SK-N-SH treated with all-trans-retinoic acid at 6 μM for 48 hours (cell line): ENCODE measurements at regions not wholly inside any gene's neighbourhood (a gene's known extent, or its start where the extent isn't known, plus 50 kb on each side); places are given as distances from the start of the nearest gene placed in this dataset.

ENCODE experiments used
- ATAC-seq: fragments of 200-7000 bp; cut with Tn5 transposase; 3 replicates; pipeline ENCODE4 v1.9.1; 2020; ENCODE audit warnings: mild to moderate bottlenecking, moderate library complexity
- ARNTL ChIP-seq: fragments of 450-650 bp; formaldehyde crosslinking; IDR thresholded peaks from 2 replicates; pipeline ENCODE4 v1.5.0; 2020; ENCODE audit warnings: low read depth, mild to moderate bottlenecking, moderate library complexity, borderline replicate concordance
- ISL1 ChIP-seq: fragments of 250-450 bp; sonication (Bioruptor Pico); IDR thresholded peaks from 2 replicates; pipeline ENCODE4 v2.1.2; 2022; ENCODE audit warnings: mild to moderate bottlenecking, moderate library complexity
- OSR1 ChIP-seq: fragments of 250-450 bp; sonication (Bioruptor Pico); IDR thresholded peaks from 2 replicates; pipeline ENCODE4 v1.8.0; 2022; ENCODE audit warnings: moderate library complexity, mild to moderate bottlenecking, inconsistent platforms
- TCF4 ChIP-seq: fragments of 250-450 bp; sonication (Bioruptor Pico); IDR thresholded peaks from 2 replicates; pipeline ENCODE4 v1.8.0; 2021; ENCODE audit warnings: mild to moderate bottlenecking, moderate library complexity, borderline replicate concordance
- TOX ChIP-seq: fragments of 250-450 bp; sonication (Bioruptor Pico); IDR thresholded peaks from 2 replicates; pipeline ENCODE4 v1.8.0; 2021; ENCODE audit warnings: mild to moderate bottlenecking, moderate library complexity, borderline replicate concordance
- ZC3H10 ChIP-seq: fragments of 250-450 bp; sonication (Bioruptor Pico); IDR thresholded peaks from 2 replicates; pipeline ENCODE4 v1.5.1; 2021; ENCODE audit warnings: mild to moderate bottlenecking, moderate library complexity
- ZFP30 ChIP-seq: fragments of 450-650 bp; formaldehyde crosslinking; IDR thresholded peaks from 2 replicates; pipeline ENCODE4 v1.5.0; 2022; ENCODE audit warnings: mild to moderate bottlenecking, moderate library complexity
- ZNF565 ChIP-seq: fragments of 450-650 bp; formaldehyde crosslinking; conservative IDR thresholded peaks from 2 replicates; pipeline ENCODE4 v1.5.0; 2020; ENCODE audit warnings: low read depth, mild to moderate bottlenecking, moderate library complexity
- ZNF70 ChIP-seq: fragments of 450-650 bp; formaldehyde crosslinking; IDR thresholded peaks from 2 replicates; pipeline ENCODE4 v1.5.0; 2020; ENCODE audit warnings: mild to moderate bottlenecking, moderate library complexity
- ZNF8 ChIP-seq: fragments of 450-650 bp; formaldehyde crosslinking; IDR thresholded peaks from 2 replicates; pipeline ENCODE4 v1.5.0; 2020; ENCODE audit warnings: mild to moderate bottlenecking, moderate library complexity
- TF ChIP-seq, protein P1 (sequence below): fragments of 250-450 bp; sonication (Bioruptor Pico); IDR thresholded peaks from 2 replicates; pipeline ENCODE4 v1.8.0; 2021; ENCODE audit warnings: low read depth, mild to moderate bottlenecking, moderate library complexity, borderline replicate concordance
- TF ChIP-seq, protein P2 (sequence below): fragments of 250-450 bp; sonication (Bioruptor Pico); IDR thresholded peaks from 2 replicates; pipeline ENCODE4 v1.5.0; 2020; ENCODE audit warnings: mild to moderate bottlenecking, moderate library complexity
- TF ChIP-seq, protein P3 (sequence below): fragments of 250-450 bp; sonication (Bioruptor Pico); IDR thresholded peaks from 2 replicates; pipeline ENCODE4 v1.5.1; 2020; ENCODE audit warnings: low read depth, mild to moderate bottlenecking, moderate library complexity
- TF ChIP-seq, protein P4 (sequence below): fragments of 250-450 bp; sonication (Bioruptor Pico); IDR thresholded peaks from 2 replicates; pipeline ENCODE4 v1.8.0; 2020; ENCODE audit warnings: mild to moderate bottlenecking, moderate library complexity, borderline replicate concordance

DNA sequence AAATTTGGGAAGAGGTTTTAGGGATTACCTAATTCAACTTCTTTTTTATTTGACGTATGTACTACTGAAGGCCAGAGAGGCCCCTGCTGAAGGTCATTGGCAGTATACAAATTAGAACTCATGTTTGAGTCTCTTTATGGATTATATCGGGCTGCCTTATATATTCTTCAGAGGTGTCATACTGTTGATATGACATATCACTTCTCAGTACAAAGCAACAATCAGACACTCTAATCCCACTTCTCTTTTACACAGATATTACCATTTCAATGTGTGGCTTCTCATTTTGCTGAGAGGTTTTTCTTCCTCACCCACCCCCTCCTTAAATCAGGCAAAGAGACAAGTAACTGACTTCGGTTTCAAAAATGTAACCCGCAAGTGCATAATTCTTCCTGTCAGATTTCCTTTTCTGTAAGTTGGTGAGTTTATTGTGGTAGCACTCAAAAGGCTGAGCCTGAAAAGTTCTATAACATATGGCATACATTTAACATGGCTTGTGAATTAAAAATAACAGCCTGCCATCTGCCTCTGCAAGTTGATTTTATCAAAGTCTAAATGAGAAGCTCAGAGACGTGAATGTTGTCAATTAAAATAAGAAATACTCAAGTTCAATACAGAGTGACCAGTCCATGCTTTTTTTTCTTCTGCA, 163.6 kb upstream of the RORB start:
- TF ChIP-seq, protein P1, sequence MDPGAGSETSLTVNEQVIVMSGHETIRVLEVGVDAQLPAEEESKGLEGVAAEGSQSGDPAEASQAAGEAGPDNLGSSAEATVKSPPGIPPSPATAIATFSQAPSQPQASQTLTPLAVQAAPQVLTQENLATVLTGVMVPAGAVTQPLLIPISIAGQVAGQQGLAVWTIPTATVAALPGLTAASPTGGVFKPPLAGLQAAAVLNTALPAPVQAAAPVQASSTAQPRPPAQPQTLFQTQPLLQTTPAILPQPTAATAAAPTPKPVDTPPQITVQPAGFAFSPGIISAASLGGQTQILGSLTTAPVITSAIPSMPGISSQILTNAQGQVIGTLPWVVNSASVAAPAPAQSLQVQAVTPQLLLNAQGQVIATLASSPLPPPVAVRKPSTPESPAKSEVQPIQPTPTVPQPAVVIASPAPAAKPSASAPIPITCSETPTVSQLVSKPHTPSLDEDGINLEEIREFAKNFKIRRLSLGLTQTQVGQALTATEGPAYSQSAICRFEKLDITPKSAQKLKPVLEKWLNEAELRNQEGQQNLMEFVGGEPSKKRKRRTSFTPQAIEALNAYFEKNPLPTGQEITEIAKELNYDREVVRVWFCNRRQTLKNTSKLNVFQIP = no peak
- TF ChIP-seq ISL1 (CRISPR knock-in tag) = no peak
- no peak for TF ChIP-seq ARNTL
- no peak for TF ChIP-seq ZNF565
- TF ChIP-seq ZFP30 = no peak
- TF ChIP-seq, protein P2, sequence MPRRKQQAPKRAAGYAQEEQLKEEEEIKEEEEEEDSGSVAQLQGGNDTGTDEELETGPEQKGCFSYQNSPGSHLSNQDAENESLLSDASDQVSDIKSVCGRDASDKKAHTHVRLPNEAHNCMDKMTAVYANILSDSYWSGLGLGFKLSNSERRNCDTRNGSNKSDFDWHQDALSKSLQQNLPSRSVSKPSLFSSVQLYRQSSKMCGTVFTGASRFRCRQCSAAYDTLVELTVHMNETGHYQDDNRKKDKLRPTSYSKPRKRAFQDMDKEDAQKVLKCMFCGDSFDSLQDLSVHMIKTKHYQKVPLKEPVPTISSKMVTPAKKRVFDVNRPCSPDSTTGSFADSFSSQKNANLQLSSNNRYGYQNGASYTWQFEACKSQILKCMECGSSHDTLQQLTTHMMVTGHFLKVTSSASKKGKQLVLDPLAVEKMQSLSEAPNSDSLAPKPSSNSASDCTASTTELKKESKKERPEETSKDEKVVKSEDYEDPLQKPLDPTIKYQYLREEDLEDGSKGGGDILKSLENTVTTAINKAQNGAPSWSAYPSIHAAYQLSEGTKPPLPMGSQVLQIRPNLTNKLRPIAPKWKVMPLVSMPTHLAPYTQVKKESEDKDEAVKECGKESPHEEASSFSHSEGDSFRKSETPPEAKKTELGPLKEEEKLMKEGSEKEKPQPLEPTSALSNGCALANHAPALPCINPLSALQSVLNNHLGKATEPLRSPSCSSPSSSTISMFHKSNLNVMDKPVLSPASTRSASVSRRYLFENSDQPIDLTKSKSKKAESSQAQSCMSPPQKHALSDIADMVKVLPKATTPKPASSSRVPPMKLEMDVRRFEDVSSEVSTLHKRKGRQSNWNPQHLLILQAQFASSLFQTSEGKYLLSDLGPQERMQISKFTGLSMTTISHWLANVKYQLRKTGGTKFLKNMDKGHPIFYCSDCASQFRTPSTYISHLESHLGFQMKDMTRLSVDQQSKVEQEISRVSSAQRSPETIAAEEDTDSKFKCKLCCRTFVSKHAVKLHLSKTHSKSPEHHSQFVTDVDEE (CRISPR knock-in tag) = peak; percentile 75; the same call in 1 of the 2 replicates
- TF ChIP-seq TCF4 = peak; percentile 61; the same call in 1 of the 2 replicates
- TF ChIP-seq ZNF8 (CRISPR knock-in tag) = no peak
- no peak for TF ChIP-seq ZC3H10 (CRISPR knock-in tag)
- ATAC-seq = no peak

DNA sequence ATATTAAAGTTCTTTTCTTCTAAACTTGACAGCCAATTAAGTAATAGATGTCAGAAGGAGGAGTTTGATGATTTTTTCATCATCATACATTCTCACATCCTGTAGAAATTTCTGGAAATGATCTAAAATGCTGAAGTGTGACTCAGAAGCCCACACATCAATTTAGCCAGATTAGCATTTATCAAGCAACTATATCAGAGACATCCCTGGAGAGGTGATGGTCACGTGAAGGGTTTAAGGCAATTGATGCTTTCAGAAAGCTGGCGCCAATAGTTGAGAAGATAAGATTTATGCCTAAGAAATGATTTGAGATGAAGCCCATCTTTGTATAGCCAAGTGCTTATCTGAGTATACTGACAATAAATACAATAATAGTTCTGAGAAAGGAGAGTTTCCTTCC, 162.9 kb upstream of the RORB start:
- no peak for ATAC-seq
- TF ChIP-seq ZNF70 (CRISPR knock-in tag) = no peak
- no peak for TF ChIP-seq TOX (CRISPR knock-in tag)
- TF ChIP-seq, protein P3, sequence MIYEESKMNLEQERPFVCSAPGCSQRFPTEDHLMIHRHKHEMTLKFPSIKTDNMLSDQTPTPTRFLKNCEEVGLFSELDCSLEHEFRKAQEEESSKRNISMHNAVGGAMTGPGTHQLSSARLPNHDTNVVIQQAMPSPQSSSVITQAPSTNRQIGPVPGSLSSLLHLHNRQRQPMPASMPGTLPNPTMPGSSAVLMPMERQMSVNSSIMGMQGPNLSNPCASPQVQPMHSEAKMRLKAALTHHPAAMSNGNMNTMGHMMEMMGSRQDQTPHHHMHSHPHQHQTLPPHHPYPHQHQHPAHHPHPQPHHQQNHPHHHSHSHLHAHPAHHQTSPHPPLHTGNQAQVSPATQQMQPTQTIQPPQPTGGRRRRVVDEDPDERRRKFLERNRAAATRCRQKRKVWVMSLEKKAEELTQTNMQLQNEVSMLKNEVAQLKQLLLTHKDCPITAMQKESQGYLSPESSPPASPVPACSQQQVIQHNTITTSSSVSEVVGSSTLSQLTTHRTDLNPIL (CRISPR knock-in tag) = no peak
- peak; percentile 48 for TF ChIP-seq ISL1 (CRISPR knock-in tag)
- no peak for TF ChIP-seq OSR1 (CRISPR knock-in tag)
- TF ChIP-seq, all 23 proteins: peak for 1

DNA sequence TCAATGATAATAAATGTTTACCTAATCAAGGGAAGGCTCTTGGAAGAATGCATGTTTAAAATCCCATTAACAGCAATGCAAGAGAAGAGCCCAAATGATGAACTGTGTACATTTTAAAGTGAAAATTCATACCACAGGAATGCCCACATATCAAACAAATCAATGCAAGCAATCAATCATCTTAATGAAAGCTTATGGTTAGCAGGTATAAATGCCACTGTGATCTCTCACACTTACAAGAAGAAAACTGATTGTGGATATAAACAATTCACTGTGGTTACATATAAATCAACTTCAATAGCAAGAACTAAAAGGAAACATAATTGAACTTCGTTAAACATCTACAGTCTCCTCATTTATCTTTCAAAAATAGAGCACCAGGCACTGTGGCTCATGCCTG, 161.0 kb upstream of the RORB start:
- TF ChIP-seq ISL1 (CRISPR knock-in tag) (peak; percentile 29; the same call in 1 of the 2 replicates), TOX (CRISPR knock-in tag) (no peak)
- no peak for ATAC-seq

DNA sequence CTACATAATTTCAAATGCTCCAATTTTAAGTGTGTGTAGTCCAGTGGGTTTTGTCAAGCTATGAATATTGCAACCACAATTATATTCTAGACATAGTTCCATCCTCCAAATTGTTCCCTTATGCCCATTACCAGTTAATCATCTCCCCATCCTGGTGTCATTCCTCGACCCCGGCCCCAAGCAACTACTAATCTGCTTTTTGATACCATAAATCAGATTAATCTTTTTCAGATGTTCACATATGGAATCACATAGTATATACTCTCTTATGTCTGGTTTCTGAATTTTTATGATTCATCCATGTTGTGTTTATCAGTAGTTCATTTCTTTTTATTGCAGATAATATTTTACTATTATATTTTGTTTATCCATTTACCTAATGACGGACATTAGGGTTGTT, 148.4 kb upstream of the RORB start:
- ATAC-seq = no peak

More for the DNA sequence above, 148.4 kb upstream of the RORB start:
- TF ChIP-seq, protein P4, sequence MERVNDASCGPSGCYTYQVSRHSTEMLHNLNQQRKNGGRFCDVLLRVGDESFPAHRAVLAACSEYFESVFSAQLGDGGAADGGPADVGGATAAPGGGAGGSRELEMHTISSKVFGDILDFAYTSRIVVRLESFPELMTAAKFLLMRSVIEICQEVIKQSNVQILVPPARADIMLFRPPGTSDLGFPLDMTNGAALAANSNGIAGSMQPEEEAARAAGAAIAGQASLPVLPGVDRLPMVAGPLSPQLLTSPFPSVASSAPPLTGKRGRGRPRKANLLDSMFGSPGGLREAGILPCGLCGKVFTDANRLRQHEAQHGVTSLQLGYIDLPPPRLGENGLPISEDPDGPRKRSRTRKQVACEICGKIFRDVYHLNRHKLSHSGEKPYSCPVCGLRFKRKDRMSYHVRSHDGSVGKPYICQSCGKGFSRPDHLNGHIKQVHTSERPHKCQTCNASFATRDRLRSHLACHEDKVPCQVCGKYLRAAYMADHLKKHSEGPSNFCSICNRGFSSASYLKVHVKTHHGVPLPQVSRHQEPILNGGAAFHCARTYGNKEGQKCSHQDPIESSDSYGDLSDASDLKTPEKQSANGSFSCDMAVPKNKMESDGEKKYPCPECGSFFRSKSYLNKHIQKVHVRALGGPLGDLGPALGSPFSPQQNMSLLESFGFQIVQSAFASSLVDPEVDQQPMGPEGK (CRISPR knock-in tag) = no peak
- TF ChIP-seq TCF4 = peak; percentile 75
- TF ChIP-seq, protein P2 (CRISPR knock-in tag) = peak; percentile 31; the same call in 1 of the 2 replicates
- no peak for TF ChIP-seq ISL1 (CRISPR knock-in tag)
